ENCODE measurements at regions not wholly inside any gene's neighbourhood (a gene's known extent, or its start where the extent isn't known, plus 50 kb on each side); places are given as distances from the start of the nearest gene placed in this dataset.

DNA sequence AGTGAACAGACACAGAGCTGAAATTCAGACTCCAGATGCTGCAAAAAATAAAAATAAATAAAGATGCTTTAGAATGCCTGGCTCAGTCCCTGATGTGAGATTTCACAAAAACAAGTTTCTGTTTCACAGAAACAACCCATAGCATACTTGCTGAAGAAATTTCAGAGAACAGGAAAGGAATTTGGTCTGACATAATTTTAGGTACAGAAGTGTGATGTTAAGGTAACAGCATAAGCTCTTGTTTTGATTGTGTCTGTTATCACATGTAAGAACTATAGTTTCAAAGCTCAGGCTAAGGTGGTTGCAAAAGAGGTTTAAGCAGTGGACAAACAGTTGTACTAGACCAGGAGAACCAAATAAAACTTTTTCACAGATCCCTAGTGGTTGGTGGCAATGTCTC, 152.1 kb downstream of the PTGER3 start:
- no peaks in the 10 kb centered on the region for H3K4me1 ChIP-seq (ENCODE audit: insufficient read depth, low read length)
- no peaks in the 10 kb centered on the region for H3K36me3 ChIP-seq (ENCODE audit: insufficient read depth, low read length)
- no peaks in the 10 kb centered on the region for H3K9me3 ChIP-seq (ENCODE audit: control insufficient read depth, insufficient read depth, low read length)
- H3K9ac ChIP-seq (ENCODE audit: low read depth, low read length), result no peak overlapping the region

- Histone ChIP-seq H3K9ac (ENCODE audit: low read depth, low read length) (no peak overlapping the region), H3K36me3 (ENCODE audit: insufficient read depth, low read length) (no peaks in the 10 kb centered on the region), H3K9me3 (ENCODE audit: control insufficient read depth, insufficient read depth, low read length) (no peaks in the 10 kb centered on the region), H3K4me1 (ENCODE audit: insufficient read depth, low read length) (no peaks in the 10 kb centered on the region)
Measured at GRCh38 chr1:70896224-70896623, 151.4 kb downstream of the PTGER3 start.

GRCh38 chr1:70897273-70897672, 150.3 kb downstream of the PTGER3 start:
- H3K4me1 ChIP-seq (ENCODE audit: insufficient read depth, low read length), result no peaks in the 10 kb centered on the region
- no peaks in the 10 kb centered on the region for H3K36me3 ChIP-seq (ENCODE audit: insufficient read depth, low read length)
- H3K9me3 ChIP-seq (ENCODE audit: control insufficient read depth, insufficient read depth, low read length), result no peaks in the 10 kb centered on the region
- no peak overlapping the region for H3K9ac ChIP-seq (ENCODE audit: low read depth, low read length)

GRCh38 chr1:70899735-70900134, 147.9 kb downstream of the PTGER3 start:
- Histone ChIP-seq H3K9ac (ENCODE audit: low read depth, low read length) (no peak overlapping the region), H3K9me3 (ENCODE audit: control insufficient read depth, insufficient read depth, low read length) (no peaks in the 10 kb centered on the region)

GRCh38 chr1:70902211-70902610, 145.4 kb downstream of the PTGER3 start:
- Histone ChIP-seq H3K9ac (ENCODE audit: low read depth, low read length) (no peak overlapping the region), H3K4me1 (ENCODE audit: insufficient read depth, low read length) (no peaks in the 10 kb centered on the region), H3K36me3 (ENCODE audit: insufficient read depth, low read length) (no peaks in the 10 kb centered on the region), H3K9me3 (ENCODE audit: control insufficient read depth, insufficient read depth, low read length) (no peaks in the 10 kb centered on the region)

More at GRCh38 chr1:70899735-70900134, 147.9 kb downstream of the PTGER3 start:
- Histone ChIP-seq H3K4me1 (ENCODE audit: insufficient read depth, low read length) (no peaks in the 10 kb centered on the region), H3K36me3 (ENCODE audit: insufficient read depth, low read length) (no peaks in the 10 kb centered on the region)

- Histone ChIP-seq H3K36me3 (ENCODE audit: insufficient read depth, low read length) (no peaks in the 10 kb centered on the region), H3K9me3 (ENCODE audit: control insufficient read depth, insufficient read depth, low read length) (no peaks in the 10 kb centered on the region), H3K4me1 (ENCODE audit: insufficient read depth, low read length) (no peaks in the 10 kb centered on the region), H3K9ac (ENCODE audit: low read depth, low read length) (no peak overlapping the region)
Measured at GRCh38 chr1:70906800-70907199, 140.8 kb downstream of the PTGER3 start.

GRCh38 chr1:70907563-70908310, 139.9 kb downstream of the PTGER3 start:
- no peaks in the 10 kb centered on the region for H3K4me1 ChIP-seq (ENCODE audit: insufficient read depth, low read length)
- H3K9ac ChIP-seq (ENCODE audit: low read depth, low read length), result no peak overlapping the region
- no peaks in the 10 kb centered on the region for H3K36me3 ChIP-seq (ENCODE audit: insufficient read depth, low read length)
- no peaks in the 10 kb centered on the region for H3K9me3 ChIP-seq (ENCODE audit: control insufficient read depth, insufficient read depth, low read length)

DNA sequence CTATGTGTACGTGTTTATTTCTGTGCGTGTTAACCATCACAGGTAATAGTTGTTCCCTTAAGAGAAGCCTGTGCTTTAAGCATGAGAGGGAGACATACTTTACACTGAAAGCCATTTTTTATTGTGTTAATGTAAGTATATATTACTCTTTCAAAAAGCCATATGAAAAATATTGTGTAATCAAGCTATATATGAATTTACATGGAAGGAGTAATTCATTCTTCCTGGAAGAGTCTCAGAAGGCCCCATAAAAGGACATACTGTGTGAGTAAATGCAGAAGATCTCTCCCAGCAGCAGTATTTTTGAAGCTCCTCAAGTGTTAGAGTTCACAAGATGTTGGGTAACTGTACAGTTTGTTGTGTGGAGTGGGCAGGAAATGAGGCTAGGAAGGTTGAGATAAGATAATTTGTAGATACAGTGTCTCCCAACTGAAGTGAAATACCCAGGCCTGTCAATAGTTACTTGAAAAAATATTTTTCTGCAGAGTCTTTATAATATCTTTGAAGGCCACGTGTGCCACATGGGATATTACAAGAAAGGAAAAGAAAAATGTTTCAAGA, 138.3 kb downstream of the PTGER3 start:
- Histone ChIP-seq H3K4me1 (ENCODE audit: insufficient read depth, low read length) (no peaks in the 10 kb centered on the region), H3K9me3 (ENCODE audit: control insufficient read depth, insufficient read depth, low read length) (no peaks in the 10 kb centered on the region), H3K36me3 (ENCODE audit: insufficient read depth, low read length) (no peaks in the 10 kb centered on the region), H3K9ac (ENCODE audit: low read depth, low read length) (no peak overlapping the region)

GRCh38 chr1:70910013-70910412, 137.6 kb downstream of the PTGER3 start:
- H3K9ac ChIP-seq (ENCODE audit: low read depth, low read length), result no peak overlapping the region
- H3K9me3 ChIP-seq (ENCODE audit: control insufficient read depth, insufficient read depth, low read length), result no peaks in the 10 kb centered on the region
- no peaks in the 10 kb centered on the region for H3K36me3 ChIP-seq (ENCODE audit: insufficient read depth, low read length)
- H3K4me1 ChIP-seq (ENCODE audit: insufficient read depth, low read length), result no peaks in the 10 kb centered on the region

DNA sequence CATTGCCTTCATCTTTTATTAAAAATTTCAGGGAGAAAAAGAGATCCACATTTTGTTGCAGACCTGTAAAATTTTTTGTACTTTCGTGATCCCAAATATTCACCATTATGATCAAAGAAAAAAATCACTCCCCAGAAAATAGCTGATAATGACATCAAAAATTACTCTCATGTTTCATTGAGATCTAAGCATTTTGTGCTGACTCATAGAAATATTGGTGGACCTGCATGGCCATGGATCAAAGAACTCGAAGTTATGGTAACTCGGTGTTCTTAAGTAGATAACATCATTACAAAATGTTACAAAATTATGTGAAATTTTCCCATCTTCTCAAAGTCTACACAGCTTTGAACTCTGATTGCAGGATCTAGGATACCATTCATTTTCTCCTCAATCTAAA, 135.8 kb downstream of the PTGER3 start:
- Histone ChIP-seq H3K4me1 (ENCODE audit: insufficient read depth, low read length) (no peaks in the 10 kb centered on the region), H3K9me3 (ENCODE audit: control insufficient read depth, insufficient read depth, low read length) (no peaks in the 10 kb centered on the region), H3K9ac (ENCODE audit: low read depth, low read length) (no peak overlapping the region), H3K36me3 (ENCODE audit: insufficient read depth, low read length) (no peaks in the 10 kb centered on the region)

- H3K9ac ChIP-seq (ENCODE audit: low read depth, low read length), result no peak overlapping the region
- no peaks in the 10 kb centered on the region for H3K36me3 ChIP-seq (ENCODE audit: insufficient read depth, low read length)
- no peaks in the 10 kb centered on the region for H3K4me1 ChIP-seq (ENCODE audit: insufficient read depth, low read length)
- no peaks in the 10 kb centered on the region for H3K9me3 ChIP-seq (ENCODE audit: control insufficient read depth, insufficient read depth, low read length)
Measured at GRCh38 chr1:70914224-70914623, 133.4 kb downstream of the PTGER3 start.

- Histone ChIP-seq H3K9ac (ENCODE audit: low read depth, low read length) (no peak overlapping the region), H3K4me1 (ENCODE audit: insufficient read depth, low read length) (no peaks in the 10 kb centered on the region), H3K36me3 (ENCODE audit: insufficient read depth, low read length) (no peaks in the 10 kb centered on the region), H3K9me3 (ENCODE audit: control insufficient read depth, insufficient read depth, low read length) (no peaks in the 10 kb centered on the region)
Measured at GRCh38 chr1:70915258-70916033, 132.2 kb downstream of the PTGER3 start.

DNA sequence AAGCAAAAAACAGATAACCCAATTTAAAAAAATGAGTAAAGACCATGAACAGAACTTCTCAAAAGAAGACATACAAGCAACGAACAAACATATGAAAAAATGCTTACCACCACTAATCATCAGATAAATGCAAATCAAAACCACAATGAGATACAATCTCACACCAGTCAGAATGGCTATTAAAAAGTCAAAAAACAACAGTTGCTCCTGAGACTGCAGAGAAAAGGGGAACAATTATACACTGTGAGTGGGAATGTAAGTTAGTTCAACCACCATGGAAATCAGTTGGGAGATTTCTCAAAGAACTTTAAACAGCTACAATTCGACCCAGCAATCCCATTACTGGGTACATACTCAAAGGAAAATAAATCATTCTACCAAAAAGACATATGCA, 131.6 kb downstream of the PTGER3 start:
- no peaks in the 10 kb centered on the region for H3K36me3 ChIP-seq (ENCODE audit: insufficient read depth, low read length)
- H3K9me3 ChIP-seq (ENCODE audit: control insufficient read depth, insufficient read depth, low read length), result no peaks in the 10 kb centered on the region
- H3K9ac ChIP-seq (ENCODE audit: low read depth, low read length), result no peak overlapping the region
- H3K4me1 ChIP-seq (ENCODE audit: insufficient read depth, low read length), result no peaks in the 10 kb centered on the region

- H3K4me1 ChIP-seq (ENCODE audit: insufficient read depth, low read length), result no peaks in the 10 kb centered on the region
- no peaks in the 10 kb centered on the region for H3K36me3 ChIP-seq (ENCODE audit: insufficient read depth, low read length)
- H3K9me3 ChIP-seq (ENCODE audit: control insufficient read depth, insufficient read depth, low read length), result peaks cover 5% of the 10 kb centered on the region; the same call in 1 of the 2 replicates
- H3K9ac ChIP-seq (ENCODE audit: low read depth, low read length), result no peak overlapping the region
Measured at GRCh38 chr1:70919706-70920323, 127.8 kb downstream of the PTGER3 start.

All from ES-I3 (cell line).